HL-60 (cell line): ENCODE measurements at regions not wholly inside any gene's neighbourhood (a gene's known extent, or its start where the extent isn't known, plus 50 kb on each side); places are given as distances from the start of the nearest gene placed in this dataset.

Source experiments
- DNase-seq, 2 experiments: peaks; one replicate each; pipeline ENCODE4 v3.0.0-alpha.2; 2010 to 2020; ENCODE audit warnings: low read depth in 1 of 2, low spot score in 1 of 2
- H3K27ac ChIP-seq: fragments of 250-450 bp; sonication (Bioruptor Pico); replicated peaks from 2 replicates; pipeline ENCODE4 v1.5.1; 2020; ENCODE audit warnings: mild to moderate bottlenecking, moderate library complexity
- H3K27me3 ChIP-seq: fragments of 250-450 bp; sonication (Bioruptor Pico); 2 replicates; pipeline ENCODE4 v1.5.1; 2021; ENCODE audit warnings: mild to moderate bottlenecking, moderate library complexity; ENCODE audit not compliant: insufficient read depth, poor library complexity, severe bottlenecking
- H3K4me3 ChIP-seq: replicated peaks from 2 replicates; pipeline ENCODE4 v1.5.1; 2011; ENCODE audit warnings: mild to moderate bottlenecking, control low read depth, low read length; ENCODE audit not compliant: insufficient read depth
- CTCF ChIP-seq: IDR thresholded peaks from one replicate; pipeline ENCODE4 v1.5.1; 2011; ENCODE audit warnings: low read length, control low read depth, inconsistent platforms; ENCODE audit not compliant: insufficient read depth
- GABPA ChIP-seq: IDR thresholded peaks from 2 replicates; pipeline ENCODE4 v1.6.1; 2012; ENCODE audit warnings: low read depth
- POLR2AphosphoS5 ChIP-seq: IDR thresholded peaks from 2 replicates; pipeline ENCODE4 v1.6.1; 2012; ENCODE audit warnings: low read depth
- REST ChIP-seq: IDR thresholded peaks from 2 replicates; pipeline ENCODE4 v1.6.1; 2012; ENCODE audit warnings: low read depth; ENCODE audit not compliant: insufficient replicate concordance
- SPI1 ChIP-seq: IDR thresholded peaks from 2 replicates; pipeline ENCODE4 v1.6.1; 2012; ENCODE audit warnings: low read depth, mild to moderate bottlenecking, borderline replicate concordance

GRCh38 chr4:20376070-20376469 is 124.4 kb downstream of the SLIT2 start:
- Histone ChIP-seq H3K27ac (no peak overlapping the region), H3K27me3 (no peaks in the 10 kb centered on the region), H3K4me3 (no peak overlapping the region)
- DNase-seq: no peak
- no peak for TF ChIP-seq POLR2AphosphoS5
- TF ChIP-seq CTCF: no peak
- TF ChIP-seq SPI1: no peak
- TF ChIP-seq GABPA: no peak
- no peak for TF ChIP-seq REST

GRCh38 chr4:20378181-20378580 is 126.5 kb downstream of the SLIT2 start:
- no peak for DNase-seq
- H3K27me3 ChIP-seq: no peaks in the 10 kb centered on the region
- no peak overlapping the region for H3K4me3 ChIP-seq
- TF ChIP-seq SPI1: no peak
- no peak for TF ChIP-seq REST
- no peak for TF ChIP-seq GABPA
- TF ChIP-seq CTCF: no peak
- TF ChIP-seq POLR2AphosphoS5: no peak
- H3K27ac ChIP-seq: no peak overlapping the region

GRCh38 chr4:20381005-20381404 is 129.3 kb downstream of the SLIT2 start:
- TF ChIP-seq GABPA (no peak), CTCF (no peak), SPI1 (no peak), POLR2AphosphoS5 (no peak), REST (no peak)
- DNase-seq: no peak
- no peak overlapping the region for H3K27ac ChIP-seq
- H3K27me3 ChIP-seq: no peaks in the 10 kb centered on the region
- H3K4me3 ChIP-seq: no peak overlapping the region
